GM12864 (cell line): ENCODE measurements at regions not wholly inside any gene's neighbourhood (a gene's known extent, or its start where the extent isn't known, plus 50 kb on each side); places are given as distances from the start of the nearest gene placed in this dataset.

Source experiments
- DNase-seq: peaks from one replicate; pipeline ENCODE4 v3.0.0-alpha.2; 2011; ENCODE audit warnings: low read depth
- H3K4me3 ChIP-seq: 2 replicates; pipeline ENCODE4 v1.5.1; 2011; ENCODE audit warnings: mild to moderate bottlenecking, low read depth, low read length, control low read depth
- CTCF ChIP-seq: IDR thresholded peaks from 2 replicates; pipeline ENCODE4 v1.5.1; 2011; ENCODE audit warnings: low read depth, mild to moderate bottlenecking, moderate library complexity, low read length, control low read depth, inconsistent platforms; ENCODE audit errors: missing control alignments

DNA sequence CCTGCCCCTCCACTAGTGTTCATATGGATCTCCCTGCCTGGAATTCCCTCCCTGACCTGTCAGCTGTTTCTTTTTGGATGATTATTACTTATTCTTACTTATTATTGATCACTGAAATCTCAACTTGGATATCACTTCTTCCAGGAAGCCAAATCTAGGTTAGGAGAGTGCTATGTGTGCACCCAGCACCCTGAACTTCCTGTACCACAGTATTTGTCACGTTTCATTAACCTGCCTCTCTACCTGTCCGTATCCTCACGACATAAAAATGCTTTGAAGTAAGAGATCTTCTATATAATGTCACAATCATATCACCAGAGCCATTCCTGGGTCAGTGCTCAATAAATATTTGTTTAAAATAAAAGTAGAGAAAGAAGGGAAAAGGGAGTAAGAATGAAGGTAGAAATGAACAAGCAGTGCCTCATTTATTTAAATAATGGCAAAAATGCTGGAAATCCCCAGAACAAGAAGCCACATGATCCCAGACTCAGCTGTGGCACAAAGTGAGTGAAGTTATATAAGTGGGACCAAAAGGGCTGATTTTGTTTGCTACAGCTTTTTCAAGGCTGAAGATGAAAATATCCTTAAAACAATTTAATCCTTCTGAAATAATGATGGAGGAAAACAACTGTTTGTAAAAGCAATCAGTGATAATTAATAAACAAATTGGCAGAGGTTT, 88.0 kb upstream of the MANEA start:
- DNase-seq, result no peak
- no peak overlapping the region for H3K4me3 ChIP-seq
- TF ChIP-seq CTCF, result no peak

DNA sequence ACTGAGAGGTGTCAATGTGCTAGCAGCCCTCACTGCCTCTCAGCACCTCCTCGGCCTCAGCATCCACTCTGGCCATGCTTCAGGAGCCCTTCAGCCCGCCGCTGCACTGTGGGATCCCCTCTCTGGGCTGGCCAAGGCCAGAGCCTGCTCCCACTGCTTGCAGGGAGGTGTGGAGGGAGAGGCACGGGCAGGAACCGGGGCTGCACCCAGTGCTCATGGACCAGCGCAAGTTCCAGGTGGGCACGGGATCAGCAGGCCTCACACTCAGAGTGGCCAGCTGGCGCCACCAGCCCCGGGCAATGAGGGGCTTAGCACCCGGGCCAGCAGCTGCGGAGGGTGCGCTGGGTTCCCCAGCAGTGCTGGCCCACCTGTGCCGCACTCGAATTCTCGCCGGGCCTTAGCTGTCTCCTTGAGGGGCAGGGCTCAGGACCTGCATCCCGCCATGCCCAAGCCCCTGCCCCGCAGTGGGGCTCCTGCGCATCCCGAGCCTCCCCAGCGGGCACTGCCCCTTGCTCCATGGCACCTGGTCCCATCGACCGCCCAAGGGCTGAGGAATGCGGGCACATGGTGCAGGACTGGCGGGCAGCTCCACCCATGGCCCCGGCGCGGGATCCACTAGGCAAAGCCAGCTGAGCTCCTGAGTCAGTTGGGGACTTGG, 80.4 kb upstream of the MANEA start:
- no peak for DNase-seq
- no peak overlapping the region for H3K4me3 ChIP-seq
- TF ChIP-seq CTCF, result no peak

DNA sequence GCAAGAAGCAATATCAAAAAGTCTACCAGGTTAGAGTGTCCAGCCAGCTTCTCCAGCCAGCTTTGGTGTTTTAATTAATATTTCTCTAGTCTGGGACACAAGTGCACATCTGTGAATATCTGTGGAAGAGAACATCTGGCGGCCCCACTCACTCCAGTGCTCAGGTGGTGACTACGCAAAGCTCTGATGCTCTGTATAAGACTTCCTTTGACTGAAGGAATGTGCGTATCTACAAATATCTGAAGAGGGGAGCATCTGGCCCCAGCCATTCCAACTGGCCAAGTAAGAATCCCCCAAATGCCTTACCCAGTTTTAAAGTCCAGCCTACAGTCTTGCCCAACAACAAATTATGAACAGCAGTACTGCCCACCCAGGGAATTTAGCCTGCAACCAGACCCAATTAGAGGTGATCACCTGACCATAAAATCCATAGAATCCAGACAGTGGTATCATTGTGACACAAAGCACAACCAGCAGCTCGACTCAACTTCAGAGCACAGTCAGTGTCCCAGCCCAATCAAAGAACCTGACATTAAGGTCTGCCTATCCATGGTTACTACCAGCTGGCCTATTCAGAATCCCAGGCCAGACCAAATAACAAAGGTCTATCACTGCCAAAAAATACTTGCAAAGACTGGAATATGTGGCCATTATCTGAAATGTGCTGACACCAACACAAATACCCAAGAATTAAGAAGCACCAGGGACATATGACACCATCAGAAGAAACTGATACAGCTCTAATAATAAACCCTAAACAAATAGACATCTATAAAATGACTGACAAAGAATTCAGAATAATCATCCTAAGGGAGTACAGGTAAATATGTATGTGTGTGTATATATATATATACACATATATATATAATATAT, 76.1 kb upstream of the MANEA start:
- TF ChIP-seq CTCF, result no peak
- no peak for DNase-seq
- H3K4me3 ChIP-seq, result no peak overlapping the region

- H3K4me3 ChIP-seq, result no peak overlapping the region
- no peak for TF ChIP-seq CTCF
- no peak for DNase-seq
Measured at GRCh38 chr6:95503568-95503967, 73.8 kb upstream of the MANEA start.

DNA sequence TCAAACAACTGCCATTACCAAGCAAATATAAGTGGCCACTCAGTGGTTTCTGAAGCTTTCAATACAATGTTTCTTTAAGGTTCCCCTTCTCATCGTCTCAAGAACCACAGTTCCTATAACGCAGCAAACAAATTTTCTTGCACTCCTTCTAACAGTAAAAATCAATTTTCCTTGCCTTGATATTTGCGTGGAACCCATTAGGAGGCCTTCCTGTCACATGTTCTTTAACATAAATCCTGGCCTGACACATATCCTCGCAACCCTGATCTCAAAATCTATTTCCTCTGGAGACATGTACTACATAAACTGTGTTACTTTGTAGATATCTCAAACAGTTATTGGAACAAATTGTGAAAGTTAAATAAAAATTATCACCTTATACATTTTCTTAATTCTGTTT, 65.9 kb upstream of the MANEA start:
- no peak for TF ChIP-seq CTCF
- no peak for DNase-seq

GRCh38 chr6:95515975-95516374, 61.4 kb upstream of the MANEA start:
- DNase-seq, result no peak
- no peak overlapping the region for H3K4me3 ChIP-seq
- no peak for TF ChIP-seq CTCF

More for the DNA sequence above, 65.9 kb upstream of the MANEA start:
- H3K4me3 ChIP-seq, result no peak overlapping the region
